ENCODE measurements at regions not wholly inside any gene's neighbourhood (a gene's known extent, or its start where the extent isn't known, plus 50 kb on each side); places are given as distances from the start of the nearest gene placed in this dataset.

DNA sequence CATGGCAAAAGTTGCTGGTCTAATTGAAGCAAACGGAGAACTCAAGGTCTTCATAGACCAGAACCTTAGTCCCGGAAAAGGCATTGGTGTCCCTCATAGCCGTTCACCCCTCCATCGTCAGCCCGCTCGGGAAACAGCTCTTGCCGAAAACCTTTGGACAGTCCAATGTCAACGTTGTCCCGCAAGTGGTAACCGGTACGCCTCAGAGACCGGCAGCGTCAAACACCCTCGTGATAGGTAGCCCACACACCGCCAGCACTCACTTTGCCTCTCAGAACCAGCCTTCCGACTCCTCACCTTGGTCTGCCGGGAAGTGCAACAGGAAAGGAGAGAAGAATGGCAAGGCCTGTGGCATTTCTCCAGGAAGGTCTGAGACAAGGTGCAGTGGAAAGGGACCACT, 351.3 kb upstream of the CAMK1G start:
- H3K27me3 ChIP-seq (ENCODE audit: insufficient read depth, low read length, poor library complexity): no peaks in the 10 kb centered on the region
- H3K9ac ChIP-seq (ENCODE audit: low read depth, low read length): no peak overlapping the region
- DNase-seq (no peak), ATAC-seq (ENCODE audit: insufficient read depth, low read depth) (no peak)
- no peak overlapping the region for H3K4me2 ChIP-seq (ENCODE audit: insufficient read depth, low read length)
- no peak overlapping the region for H2AFZ ChIP-seq (ENCODE audit: low read depth, low read length)
- no peak overlapping the region for H3K4me3 ChIP-seq (ENCODE audit: low read depth in 1 of 2, low read length in 2 of 2)
- no peaks in the 10 kb centered on the region for H3K4me1 ChIP-seq (ENCODE audit: insufficient read depth, low read length)
- H4K20me1 ChIP-seq (ENCODE audit: insufficient read depth, low read length): no peaks in the 10 kb centered on the region
- no peak for TF ChIP-seq CTCF (IDR thresholded peaks at IDR 0.05; ENCODE audit: borderline replicate concordance, extremely low read depth, low read length, poor library complexity, severe bottlenecking)
- no peak for TF ChIP-seq EZH2 (IDR thresholded peaks at IDR 0.05; ENCODE audit: borderline replicate concordance, low read depth, low read length, severe bottlenecking)
- H3K36me3 ChIP-seq (ENCODE audit: insufficient read depth, low read length): no peaks in the 10 kb centered on the region
- H3K27ac ChIP-seq (ENCODE audit: low read length): no peak overlapping the region
- no peaks in the 10 kb centered on the region for H3K79me2 ChIP-seq (ENCODE audit: insufficient read depth, low read length)
- no peaks in the 10 kb centered on the region for H3K9me3 ChIP-seq (ENCODE audit: insufficient read depth, low read length, severe bottlenecking)

- no peaks in the 10 kb centered on the region for H4K20me1 ChIP-seq (ENCODE audit: insufficient read depth, low read length)
- H3K4me1 ChIP-seq (ENCODE audit: insufficient read depth, low read length): no peaks in the 10 kb centered on the region
- H2AFZ ChIP-seq (ENCODE audit: low read depth, low read length): no peak overlapping the region
- no peak overlapping the region for H3K27ac ChIP-seq (ENCODE audit: low read length)
- H3K9ac ChIP-seq (ENCODE audit: low read depth, low read length): no peak overlapping the region
- DNase-seq (no peak), ATAC-seq (ENCODE audit: insufficient read depth, low read depth) (no peak)
- no peaks in the 10 kb centered on the region for H3K27me3 ChIP-seq (ENCODE audit: insufficient read depth, low read length, poor library complexity)
- H3K9me3 ChIP-seq (ENCODE audit: insufficient read depth, low read length, severe bottlenecking): no peaks in the 10 kb centered on the region
- no peak for TF ChIP-seq EZH2 (IDR thresholded peaks at IDR 0.05; ENCODE audit: borderline replicate concordance, low read depth, low read length, severe bottlenecking)
- TF ChIP-seq CTCF (IDR thresholded peaks at IDR 0.05; ENCODE audit: borderline replicate concordance, extremely low read depth, low read length, poor library complexity, severe bottlenecking): no peak
- H3K36me3 ChIP-seq (ENCODE audit: insufficient read depth, low read length): no peaks in the 10 kb centered on the region
- no peak overlapping the region for H3K4me2 ChIP-seq (ENCODE audit: insufficient read depth, low read length)
- no peak overlapping the region for H3K4me3 ChIP-seq (ENCODE audit: low read depth in 1 of 2, low read length in 2 of 2)
- no peaks in the 10 kb centered on the region for H3K79me2 ChIP-seq (ENCODE audit: insufficient read depth, low read length)
Measured at GRCh38 chr1:209232759-209233158, 350.8 kb upstream of the CAMK1G start.

- TF ChIP-seq CTCF (IDR thresholded peaks at IDR 0.05; ENCODE audit: borderline replicate concordance, extremely low read depth, low read length, poor library complexity, severe bottlenecking) (no peak), EZH2 (IDR thresholded peaks at IDR 0.05; ENCODE audit: borderline replicate concordance, low read depth, low read length, severe bottlenecking) (no peak)
- H3K4me2 ChIP-seq (ENCODE audit: insufficient read depth, low read length): no peak overlapping the region
- H3K4me1 ChIP-seq (ENCODE audit: insufficient read depth, low read length): no peaks in the 10 kb centered on the region
- no peak overlapping the region for H3K27ac ChIP-seq (ENCODE audit: low read length)
- no peaks in the 10 kb centered on the region for H4K20me1 ChIP-seq (ENCODE audit: insufficient read depth, low read length)
- no peak overlapping the region for H2AFZ ChIP-seq (ENCODE audit: low read depth, low read length)
- H3K9ac ChIP-seq (ENCODE audit: low read depth, low read length): no peak overlapping the region
- no peak overlapping the region for H3K4me3 ChIP-seq (ENCODE audit: low read depth in 1 of 2, low read length in 2 of 2)
- H3K79me2 ChIP-seq (ENCODE audit: insufficient read depth, low read length): no peaks in the 10 kb centered on the region
- no peaks in the 10 kb centered on the region for H3K9me3 ChIP-seq (ENCODE audit: insufficient read depth, low read length, severe bottlenecking)
- H3K36me3 ChIP-seq (ENCODE audit: insufficient read depth, low read length): no peaks in the 10 kb centered on the region
- ATAC-seq (ENCODE audit: insufficient read depth, low read depth): no peak
- no peak for DNase-seq
- no peaks in the 10 kb centered on the region for H3K27me3 ChIP-seq (ENCODE audit: insufficient read depth, low read length, poor library complexity)
Measured at GRCh38 chr1:209235166-209235565, 348.3 kb upstream of the CAMK1G start.

- Histone ChIP-seq H3K36me3 (ENCODE audit: insufficient read depth, low read length) (no peaks in the 10 kb centered on the region), H3K4me2 (ENCODE audit: insufficient read depth, low read length) (no peak overlapping the region), H3K27me3 (ENCODE audit: insufficient read depth, low read length, poor library complexity) (no peaks in the 10 kb centered on the region), H3K4me3 (ENCODE audit: low read depth in 1 of 2, low read length in 2 of 2) (no peak overlapping the region), H3K79me2 (ENCODE audit: insufficient read depth, low read length) (no peaks in the 10 kb centered on the region), H3K4me1 (ENCODE audit: insufficient read depth, low read length) (no peaks in the 10 kb centered on the region), H3K9ac (ENCODE audit: low read depth, low read length) (no peak overlapping the region), H3K9me3 (ENCODE audit: insufficient read depth, low read length, severe bottlenecking) (no peaks in the 10 kb centered on the region), H3K27ac (ENCODE audit: low read length) (no peak overlapping the region), H4K20me1 (ENCODE audit: insufficient read depth, low read length) (no peaks in the 10 kb centered on the region), H2AFZ (ENCODE audit: low read depth, low read length) (no peak overlapping the region)
- TF ChIP-seq EZH2 (IDR thresholded peaks at IDR 0.05; ENCODE audit: borderline replicate concordance, low read depth, low read length, severe bottlenecking): no peak
- no peak for TF ChIP-seq CTCF (IDR thresholded peaks at IDR 0.05; ENCODE audit: borderline replicate concordance, extremely low read depth, low read length, poor library complexity, severe bottlenecking)
- ATAC-seq (ENCODE audit: insufficient read depth, low read depth) (no peak), DNase-seq (no peak)
Measured at GRCh38 chr1:209238356-209238755, 345.2 kb upstream of the CAMK1G start.

All from DND-41 (cell line).